Sigmoid colon (tissue), 4 donors: ENCODE measurements at regions not wholly inside any gene's neighbourhood (a gene's known extent, or its start where the extent isn't known, plus 50 kb on each side); places are given as distances from the start of the nearest gene placed in this dataset.

ENCODE experiments used
- EP300 ChIP-seq, 4 donors: sonication (generic); formaldehyde crosslinking; IDR thresholded peaks; one replicate each; pipeline ENCODE4 v1.6.1; 2017; ENCODE audit warnings: antibody characterized with exemption in 4 of 4
- POLR2A ChIP-seq, 2 donors: fragments of 450-650 bp; IDR thresholded peaks; one replicate each; pipeline ENCODE4 v1.6.1; 2016; ENCODE audit warnings: antibody characterized with exemption in 2 of 2, mild to moderate bottlenecking in 2 of 2, moderate library complexity in 2 of 2
- POLR2AphosphoS5 ChIP-seq, 4 donors: sonication (generic); formaldehyde crosslinking; IDR thresholded peaks; one replicate each; pipeline ENCODE4 v1.6.1; 2017; ENCODE audit warnings: antibody characterized with exemption in 4 of 4
- TF ChIP-seq, protein P1 (sequence below), 4 experiments: fragments of 450-650 bp in 3 of 4; fragments of 200-600 bp in 1 of 4; IDR thresholded peaks; one replicate each; pipeline ENCODE4 v1.5.1; 2016 to 2019; ENCODE audit warnings: antibody characterized with exemption in 4 of 4, mild to moderate bottlenecking in 3 of 4, moderate library complexity in 2 of 4

DNA sequence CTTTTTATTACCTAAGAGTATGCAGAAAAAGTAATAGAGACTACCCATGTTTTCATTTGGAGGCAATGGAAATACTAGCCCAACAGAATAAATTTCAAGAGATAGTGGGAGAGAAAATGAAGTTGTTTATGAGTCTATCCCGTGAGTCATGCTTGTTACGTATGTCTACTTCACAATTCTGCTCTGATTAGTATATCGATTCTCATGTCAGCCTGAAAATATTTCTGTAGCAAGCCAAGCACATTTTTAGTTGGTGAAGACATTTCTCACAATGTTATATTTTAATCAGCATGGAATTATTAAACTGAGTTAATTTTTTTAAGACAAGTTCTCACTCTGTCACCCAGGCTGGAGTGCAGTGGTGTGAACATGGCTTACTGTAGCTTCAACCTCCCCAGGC lies 346.1 kb downstream of the RPRM start:
- TF ChIP-seq, protein P1, sequence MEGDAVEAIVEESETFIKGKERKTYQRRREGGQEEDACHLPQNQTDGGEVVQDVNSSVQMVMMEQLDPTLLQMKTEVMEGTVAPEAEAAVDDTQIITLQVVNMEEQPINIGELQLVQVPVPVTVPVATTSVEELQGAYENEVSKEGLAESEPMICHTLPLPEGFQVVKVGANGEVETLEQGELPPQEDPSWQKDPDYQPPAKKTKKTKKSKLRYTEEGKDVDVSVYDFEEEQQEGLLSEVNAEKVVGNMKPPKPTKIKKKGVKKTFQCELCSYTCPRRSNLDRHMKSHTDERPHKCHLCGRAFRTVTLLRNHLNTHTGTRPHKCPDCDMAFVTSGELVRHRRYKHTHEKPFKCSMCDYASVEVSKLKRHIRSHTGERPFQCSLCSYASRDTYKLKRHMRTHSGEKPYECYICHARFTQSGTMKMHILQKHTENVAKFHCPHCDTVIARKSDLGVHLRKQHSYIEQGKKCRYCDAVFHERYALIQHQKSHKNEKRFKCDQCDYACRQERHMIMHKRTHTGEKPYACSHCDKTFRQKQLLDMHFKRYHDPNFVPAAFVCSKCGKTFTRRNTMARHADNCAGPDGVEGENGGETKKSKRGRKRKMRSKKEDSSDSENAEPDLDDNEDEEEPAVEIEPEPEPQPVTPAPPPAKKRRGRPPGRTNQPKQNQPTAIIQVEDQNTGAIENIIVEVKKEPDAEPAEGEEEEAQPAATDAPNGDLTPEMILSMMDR (IDR thresholded peaks at IDR 0.05), result no peak
- no peak for TF ChIP-seq POLR2A (IDR thresholded peaks at IDR 0.05)
- TF ChIP-seq POLR2AphosphoS5 (IDR thresholded peaks at IDR 0.05), result no peak
- no peak for TF ChIP-seq EP300 (IDR thresholded peaks at IDR 0.05)
